ENCODE measurements at regions not wholly inside any gene's neighbourhood (a gene's known extent, or its start where the extent isn't known, plus 50 kb on each side); places are given as distances from the start of the nearest gene placed in this dataset.

DNA sequence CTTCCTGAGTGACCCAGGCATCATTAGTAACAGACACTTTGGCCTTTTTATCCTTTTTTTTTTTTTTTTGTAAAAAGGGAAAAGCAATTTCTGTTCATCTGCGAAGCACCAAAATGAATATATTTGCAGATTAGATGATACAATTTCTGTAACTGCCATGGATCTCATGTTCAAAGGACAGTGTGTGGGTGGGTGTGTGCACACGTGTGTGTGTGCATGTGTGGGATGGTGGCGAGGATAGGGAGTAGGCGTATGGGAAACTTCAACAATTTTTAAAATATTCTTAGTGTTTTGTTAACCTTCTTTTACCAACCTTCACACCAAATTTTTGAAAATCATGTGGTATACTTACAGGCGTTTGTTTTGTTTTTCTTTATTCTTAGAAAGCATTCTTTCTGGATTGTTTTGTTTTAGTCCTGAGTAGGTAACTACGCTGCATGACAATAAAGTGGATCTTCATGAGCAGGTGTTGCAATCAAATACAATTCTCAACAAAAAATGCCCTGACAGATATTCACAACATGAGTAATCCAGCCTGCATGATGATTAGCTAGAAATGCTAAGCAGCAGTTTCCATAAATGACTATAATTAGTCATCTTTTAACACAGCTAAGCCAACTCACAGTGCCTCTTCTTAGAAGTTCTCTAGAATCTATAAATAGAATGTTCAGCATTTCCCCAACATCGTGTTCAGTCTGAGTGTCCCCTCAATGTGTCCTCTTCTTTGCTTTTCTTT is 53.5 kb upstream of the RMDN2 start:
- H3K27ac ChIP-seq: peak overlapping the region in 9 of 12 donors; percentile 16 to 84 (median 68)
- ATAC-seq (peak in 3 of 4 donors; percentile 19 to 50 (median 32)), DNase-seq (no peak)
- no peaks in the 10 kb centered on the region for H3K27me3 ChIP-seq
- intact Hi-C loops (cut with DNase I): loop anchor here in 7 of 10 donors (5.0 to 10.0 kb wide), 6 partner anchors 207 to 717 kb away; partner anchors contain the start of gene EIF2AK2 (in 1 of the 7)
- no peaks in the 10 kb centered on the region for H3K9me3 ChIP-seq
- WGBS, 4 donors: 66 to 76% (median 72%) methylated on average over 7 of the region's 7 CpGs
- H3K36me3 ChIP-seq: no peaks in the 10 kb centered on the region
- H3K4me1 ChIP-seq: peaks cover 0 to 87% (median 52%) of the 10 kb centered on the region in 12 donors
- no peak for TF ChIP-seq POLR2A (IDR thresholded peaks at IDR 0.05)
- no peak overlapping the region for H3K4me3 ChIP-seq

DNA sequence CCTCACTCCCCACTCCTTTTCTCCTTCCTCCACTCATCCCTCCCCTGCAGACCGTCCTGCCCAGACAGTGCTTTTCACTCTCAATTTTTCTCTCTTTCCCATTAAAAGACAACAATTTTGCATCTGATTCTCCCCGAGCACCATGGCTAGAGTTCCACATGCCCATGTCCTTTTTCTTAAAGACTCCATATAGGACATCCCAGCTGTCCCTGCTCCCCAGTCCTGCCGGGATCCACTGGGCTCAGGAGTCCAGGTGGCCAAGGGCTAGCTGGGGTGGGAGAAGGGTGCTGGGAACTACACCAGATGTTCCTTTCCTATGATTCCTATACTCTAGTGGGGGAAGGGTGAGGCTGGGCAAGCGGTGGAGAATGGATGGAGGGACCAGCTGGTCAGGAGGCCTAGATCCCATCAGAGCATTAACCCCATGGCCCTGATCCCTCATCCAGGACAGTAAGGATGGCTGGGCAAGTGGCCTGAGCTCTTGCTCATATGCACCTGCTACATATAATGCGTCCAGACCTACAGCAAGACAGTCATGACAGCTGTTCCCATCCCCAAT is 52.8 kb upstream of the RMDN2 start:
- H3K4me3 ChIP-seq: no peak overlapping the region
- ATAC-seq (no peak), DNase-seq (no peak)
- H3K27ac ChIP-seq: peak overlapping the region in 9 of 12 donors; percentile 16 to 84 (median 56)
- no peaks in the 10 kb centered on the region for H3K36me3 ChIP-seq
- WGBS, 4 donors: 85 to 92% (median 88%) methylated on average over 5 of the region's 5 CpGs
- TF ChIP-seq POLR2A (IDR thresholded peaks at IDR 0.05): no peak
- TF ChIP-seq, protein P1, sequence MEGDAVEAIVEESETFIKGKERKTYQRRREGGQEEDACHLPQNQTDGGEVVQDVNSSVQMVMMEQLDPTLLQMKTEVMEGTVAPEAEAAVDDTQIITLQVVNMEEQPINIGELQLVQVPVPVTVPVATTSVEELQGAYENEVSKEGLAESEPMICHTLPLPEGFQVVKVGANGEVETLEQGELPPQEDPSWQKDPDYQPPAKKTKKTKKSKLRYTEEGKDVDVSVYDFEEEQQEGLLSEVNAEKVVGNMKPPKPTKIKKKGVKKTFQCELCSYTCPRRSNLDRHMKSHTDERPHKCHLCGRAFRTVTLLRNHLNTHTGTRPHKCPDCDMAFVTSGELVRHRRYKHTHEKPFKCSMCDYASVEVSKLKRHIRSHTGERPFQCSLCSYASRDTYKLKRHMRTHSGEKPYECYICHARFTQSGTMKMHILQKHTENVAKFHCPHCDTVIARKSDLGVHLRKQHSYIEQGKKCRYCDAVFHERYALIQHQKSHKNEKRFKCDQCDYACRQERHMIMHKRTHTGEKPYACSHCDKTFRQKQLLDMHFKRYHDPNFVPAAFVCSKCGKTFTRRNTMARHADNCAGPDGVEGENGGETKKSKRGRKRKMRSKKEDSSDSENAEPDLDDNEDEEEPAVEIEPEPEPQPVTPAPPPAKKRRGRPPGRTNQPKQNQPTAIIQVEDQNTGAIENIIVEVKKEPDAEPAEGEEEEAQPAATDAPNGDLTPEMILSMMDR (IDR thresholded peaks at IDR 0.05): no peak
- H3K27me3 ChIP-seq: no peaks in the 10 kb centered on the region
- intact Hi-C loops (cut with DNase I): loop anchor here in 7 of 10 donors (5.0 to 10.0 kb wide), 6 partner anchors 207 to 717 kb away; partner anchors contain the start of gene EIF2AK2 (in 1 of the 7)
- H3K9me3 ChIP-seq: no peaks in the 10 kb centered on the region
- peaks cover 0 to 87% (median 52%) of the 10 kb centered on the region in 12 donors for H3K4me1 ChIP-seq

DNA sequence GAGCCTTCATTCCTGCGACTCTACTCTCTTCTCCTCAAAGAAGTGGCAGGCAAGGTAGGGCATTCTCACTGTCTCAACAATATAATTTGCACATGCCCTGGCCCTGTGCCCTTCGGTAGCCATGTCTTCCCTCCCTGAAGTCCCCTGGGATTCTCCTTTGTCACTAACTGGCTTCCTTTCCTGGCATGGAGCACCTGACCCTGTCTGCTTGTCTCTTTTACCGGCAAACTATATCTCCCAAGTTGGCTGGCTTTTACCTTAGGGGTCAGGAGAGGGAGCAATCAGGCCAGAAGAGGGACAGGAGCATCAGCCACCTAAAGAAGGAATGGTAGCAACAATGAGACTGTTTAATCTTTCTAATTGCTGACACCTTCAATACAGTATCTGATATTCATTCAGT is 51.9 kb upstream of the RMDN2 start:
- Histone ChIP-seq H3K9me3 (no peaks in the 10 kb centered on the region), H3K4me3 (no peak overlapping the region), H3K27me3 (no peaks in the 10 kb centered on the region), H3K4me1 (peaks cover 0 to 80% (median 50%) of the 10 kb centered on the region in 12 donors), H3K36me3 (no peaks in the 10 kb centered on the region), H3K27ac (peak overlapping the region in 10 of 12 donors; percentile 7 to 84 (median 64))
- DNase-seq: peak in 3 of 5 donors; percentile 35 to 66 (median 63)
- intact Hi-C loops (cut with DNase I): loop anchor here in 7 of 10 donors (5.0 to 10.0 kb wide), 6 partner anchors 208 to 718 kb away; partner anchors contain the start of gene EIF2AK2 (in 1 of the 7)
- peak in 3 of 4 donors; percentile 35 to 51 (median 49) for ATAC-seq
- 26 to 40% (median 27%) methylated on average over 3 of the region's 3 CpGs for WGBS, 4 donors
- no peak for TF ChIP-seq POLR2A (IDR thresholded peaks at IDR 0.05)
- TF ChIP-seq, protein P1 (IDR thresholded peaks at IDR 0.05): peak in 1 of 12 donors; percentile 7

DNA sequence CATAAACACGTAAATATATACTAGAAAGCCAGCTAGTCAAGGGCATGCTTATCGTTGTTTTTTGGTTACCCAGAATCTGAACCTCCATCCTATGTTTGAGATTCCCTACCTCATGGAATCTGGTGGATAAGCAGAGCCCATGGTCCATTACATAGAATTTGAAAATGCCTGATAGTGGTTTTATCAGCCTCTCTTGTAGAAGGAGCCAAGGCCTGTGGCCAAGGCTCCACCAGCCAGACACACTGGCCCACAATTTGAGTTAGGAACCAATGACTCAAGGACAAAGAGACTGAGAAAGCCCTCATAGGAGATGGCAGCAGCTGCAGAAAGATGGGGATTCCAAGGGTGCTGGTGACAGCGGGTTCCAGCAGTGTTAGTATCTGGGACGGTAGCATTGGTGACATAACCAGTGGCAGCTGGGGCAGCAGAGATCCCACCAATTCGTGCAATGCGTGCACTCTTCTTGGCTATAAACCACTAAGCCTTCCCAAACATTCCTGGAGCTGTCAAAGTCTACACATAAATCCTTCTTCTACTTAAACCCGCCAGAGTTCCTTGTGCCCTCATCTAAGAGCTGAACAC is 51.2 kb upstream of the RMDN2 start:
- ATAC-seq: peak; percentile 35 to 51 (median 40)

More for the DNA sequence above, 51.2 kb upstream of the RMDN2 start:
- intact Hi-C loops (cut with DNase I): loop anchor here in 7 of 10 donors (2.0 to 10.0 kb wide), 7 partner anchors 201 to 719 kb away; partner anchors contain the start of gene EIF2AK2 (in 1 of the 7)
- H3K27me3 ChIP-seq: no peaks in the 10 kb centered on the region
- WGBS, 4 donors: 72 to 77% (median 74%) methylated on average over 7 of the region's 7 CpGs
- no peak for DNase-seq
- no peak overlapping the region for H3K4me3 ChIP-seq
- no peaks in the 10 kb centered on the region for H3K9me3 ChIP-seq
- no peak for TF ChIP-seq POLR2A (IDR thresholded peaks at IDR 0.05)
- TF ChIP-seq, protein P1 (IDR thresholded peaks at IDR 0.05): no peak
- peaks cover 0 to 74% (median 47%) of the 10 kb centered on the region in 12 donors for H3K4me1 ChIP-seq
- H3K27ac ChIP-seq: peak overlapping the region in 10 of 12 donors; percentile 7 to 84 (median 64)
- no peaks in the 10 kb centered on the region for H3K36me3 ChIP-seq
